HG03064 (cell line): ENCODE measurements at regions not wholly inside any gene's neighbourhood (a gene's known extent, or its start where the extent isn't known, plus 50 kb on each side); places are given as distances from the start of the nearest gene placed in this dataset.

Experiments
- ATAC-seq: cut with Tn5 transposase; IDR thresholded peaks from one replicate; pipeline ENCODE4 v1.9.1; 2021; ENCODE audit warnings: low read depth; ENCODE audit not compliant: unreplicated experiment

DNA sequence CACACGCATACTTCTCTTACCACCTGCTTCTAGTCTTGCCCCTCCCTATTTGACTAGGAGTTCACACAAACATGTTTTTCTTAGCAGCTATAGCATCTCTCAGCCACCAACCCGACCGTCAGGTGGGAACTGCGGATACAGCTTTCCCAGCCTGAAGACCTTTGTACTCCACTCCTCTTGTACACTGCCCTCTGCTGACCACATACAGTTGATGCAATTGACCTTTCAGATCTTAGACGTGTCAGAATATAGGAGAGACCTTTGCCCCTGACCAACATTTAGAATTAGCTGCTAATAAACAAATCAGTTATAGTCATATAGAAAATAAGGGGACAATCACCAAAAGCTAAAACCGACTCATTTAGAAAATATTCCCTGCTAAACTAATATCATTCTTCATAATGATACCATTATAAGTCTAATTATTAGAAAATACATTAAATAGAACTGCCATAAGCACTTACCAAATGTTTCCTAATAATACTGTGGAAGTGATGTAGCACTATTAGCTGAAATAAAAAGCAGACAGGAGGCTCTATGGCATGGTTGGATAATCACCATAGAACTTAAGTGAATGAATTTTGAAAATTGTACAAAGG lies 208.4 kb downstream of the RAD51AP2 start:
- ATAC-seq = peak; percentile 81

DNA sequence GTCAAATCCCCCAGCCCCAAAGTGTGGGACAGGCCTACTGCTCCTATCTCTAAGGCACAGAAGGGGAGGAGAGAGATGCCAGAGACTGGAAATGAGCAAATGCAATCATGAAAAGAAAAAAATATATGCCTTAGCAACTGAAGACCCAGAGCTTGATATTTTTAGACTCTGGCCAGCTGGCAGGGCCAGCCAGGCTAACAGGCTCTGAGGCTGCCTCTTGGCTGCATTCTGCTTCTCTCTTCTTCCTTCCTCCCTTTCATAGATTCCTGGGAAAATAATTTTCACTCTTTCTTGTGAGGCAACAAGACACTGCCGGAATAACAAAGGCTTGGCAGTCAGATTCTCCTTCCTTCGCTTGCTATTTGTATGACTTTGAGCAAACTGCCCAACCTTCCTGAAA lies 209.1 kb downstream of the RAD51AP2 start:
- no peak for ATAC-seq

DNA sequence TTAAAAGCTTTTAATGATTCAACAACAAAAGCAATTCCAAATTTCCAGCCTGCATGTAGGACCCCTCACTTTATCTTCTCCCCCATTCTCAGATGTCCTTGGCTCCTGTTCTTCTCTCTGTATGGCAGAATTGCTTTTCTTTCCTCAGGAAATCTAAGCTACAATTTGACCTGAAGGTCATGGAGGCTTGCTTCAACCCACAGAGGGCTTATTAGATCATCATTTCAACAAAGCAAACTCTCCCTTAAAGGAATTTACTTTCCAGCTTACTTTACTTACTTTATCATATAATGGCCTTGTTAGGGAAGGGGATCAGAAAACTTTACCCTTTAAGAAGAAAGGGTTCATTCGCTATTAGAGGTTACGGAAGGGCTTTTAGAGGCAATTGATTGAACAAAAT lies 211.5 kb downstream of the RAD51AP2 start:
- ATAC-seq = no peak

DNA sequence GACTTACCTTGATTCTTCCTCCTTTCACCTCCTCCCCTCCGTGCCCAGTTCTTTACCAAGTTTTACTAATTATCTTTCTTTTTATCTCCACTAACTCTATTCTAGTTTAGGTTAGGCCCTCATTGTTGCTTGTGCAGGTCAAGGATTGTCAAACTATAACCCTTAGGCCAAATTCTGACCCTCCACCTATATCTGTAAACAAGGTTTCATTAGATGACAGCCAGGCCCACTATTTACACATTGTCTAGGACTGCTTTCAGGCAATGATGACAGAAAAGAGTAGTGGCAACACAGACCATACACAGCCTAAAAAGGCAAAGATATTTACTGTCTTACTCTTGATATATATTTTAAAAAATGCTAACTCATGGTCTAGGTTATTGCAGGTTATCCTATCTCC lies 212.0 kb downstream of the RAD51AP2 start:
- ATAC-seq = no peak

DNA sequence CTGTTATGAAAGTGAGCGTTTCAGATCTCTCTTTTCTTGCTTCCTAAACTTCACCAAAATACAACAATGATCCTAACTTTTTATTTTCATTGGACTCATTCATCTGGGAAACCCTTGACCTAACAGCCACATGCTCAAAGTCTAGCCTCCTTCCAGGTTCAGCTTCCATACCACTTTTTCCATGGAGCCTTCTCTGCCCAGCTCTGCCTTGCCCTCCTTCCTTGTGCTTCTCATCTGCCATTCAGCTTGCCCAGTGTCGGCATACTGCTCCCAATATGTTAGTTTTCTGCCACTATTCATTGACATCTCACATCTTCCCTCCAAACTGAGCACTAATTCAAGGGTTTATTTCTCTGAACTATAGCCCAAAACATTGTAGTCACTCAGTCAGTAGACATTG lies 214.7 kb downstream of the RAD51AP2 start:
- no peak for ATAC-seq

DNA sequence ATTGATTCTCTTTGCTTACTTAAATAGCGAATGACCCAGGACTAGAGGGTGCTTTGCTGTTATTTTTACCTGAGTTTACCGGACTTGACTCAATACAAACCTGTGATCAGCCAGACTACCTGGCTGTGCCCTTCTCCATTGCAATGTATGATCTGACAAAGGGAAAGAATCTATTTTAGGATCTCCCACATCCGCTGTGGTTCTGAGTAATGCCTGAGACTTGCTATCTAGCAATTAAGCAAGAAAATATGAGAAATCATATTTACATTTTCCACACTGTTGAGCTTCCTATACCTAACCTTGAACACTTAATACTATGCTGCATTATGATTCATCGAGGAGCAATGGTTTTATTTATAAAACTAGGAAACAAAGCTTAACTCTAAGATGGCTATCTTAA lies 215.2 kb downstream of the RAD51AP2 start:
- ATAC-seq = no peak

DNA sequence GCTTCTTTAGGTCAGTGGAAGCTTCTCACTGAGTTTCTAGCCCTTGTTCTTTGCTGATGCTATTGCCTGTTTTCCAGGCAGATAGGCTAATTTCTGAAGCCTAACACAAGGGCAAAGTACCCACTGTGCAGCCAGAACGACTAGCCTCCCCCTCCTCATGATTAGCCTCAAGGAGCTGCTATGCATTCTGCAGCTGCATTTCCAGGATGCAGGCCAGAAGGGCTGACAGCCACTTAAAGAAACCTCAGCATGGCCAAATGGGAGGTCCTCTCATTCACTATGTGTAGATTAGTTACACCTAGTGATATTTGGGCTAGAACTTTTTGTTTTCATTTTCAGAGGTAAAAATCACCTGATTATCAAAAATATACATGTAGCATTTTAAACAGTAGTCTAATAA lies 216.0 kb downstream of the RAD51AP2 start:
- no peak for ATAC-seq

DNA sequence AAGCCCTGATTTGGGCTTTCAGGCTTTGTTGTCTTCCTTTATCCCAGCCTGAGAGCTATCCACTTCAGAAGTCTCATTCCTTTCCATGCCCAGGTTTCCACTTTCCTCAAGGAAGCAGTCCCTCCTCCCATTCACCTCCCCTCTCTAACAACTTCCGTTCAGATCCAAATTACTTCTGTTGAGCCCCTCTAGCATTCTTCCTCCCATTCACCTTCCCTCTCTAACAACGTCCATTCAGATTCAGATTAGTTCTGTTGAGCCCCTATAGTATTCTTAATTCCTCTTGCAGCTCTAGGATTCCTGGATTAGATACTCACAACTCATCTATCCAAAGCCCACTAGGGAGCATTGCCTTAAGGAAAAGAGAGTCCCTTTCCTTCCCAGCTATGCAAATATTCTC lies 216.8 kb downstream of the RAD51AP2 start:
- ATAC-seq = no peak

DNA sequence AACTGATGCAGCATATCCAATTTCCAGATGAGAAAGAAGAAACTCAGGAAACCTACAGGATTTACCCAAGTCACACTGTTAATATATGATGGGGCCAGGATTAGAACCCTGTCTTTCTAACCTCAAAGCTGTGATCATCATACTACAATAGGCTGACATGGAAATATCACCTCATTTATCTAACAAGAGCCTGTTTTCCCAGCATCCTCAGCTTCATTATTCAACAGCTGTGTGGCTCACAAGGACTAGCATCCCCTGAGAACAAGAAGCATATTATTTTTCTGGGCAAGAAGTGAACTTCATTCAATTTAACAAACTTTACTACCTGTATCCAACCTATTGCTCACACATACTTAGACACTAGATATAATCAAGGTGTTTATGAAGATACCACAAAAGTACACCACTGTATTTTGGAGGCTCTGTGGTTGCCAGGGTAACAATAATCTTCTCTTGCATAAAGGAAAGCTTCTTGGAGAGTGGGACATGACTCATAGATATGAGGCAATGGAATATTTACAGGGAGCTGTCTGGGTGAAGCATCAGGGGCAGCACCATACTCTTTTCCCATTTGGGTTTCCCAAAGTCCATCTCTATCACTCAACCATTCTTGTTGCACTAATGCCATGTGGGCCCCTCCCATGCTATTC lies 218.2 kb downstream of the RAD51AP2 start:
- no peak for ATAC-seq

DNA sequence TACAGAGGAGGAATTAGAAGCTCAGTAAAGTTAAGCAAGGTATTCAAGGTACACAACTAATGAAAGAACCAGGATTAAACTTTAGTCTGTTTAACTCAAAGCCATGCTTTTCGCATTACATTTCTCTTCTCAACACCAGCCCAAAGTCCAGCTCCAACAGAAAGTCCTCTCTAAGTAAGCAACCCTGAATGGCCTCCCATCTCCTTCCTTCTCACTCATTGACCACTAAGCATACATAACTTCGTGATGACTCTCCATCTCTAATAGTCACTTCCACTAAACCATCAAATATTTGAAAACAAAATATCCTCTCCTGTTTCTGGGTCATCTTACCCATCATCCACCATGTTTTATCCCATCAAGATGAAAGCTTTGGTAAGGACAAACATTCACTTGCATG lies 219.8 kb downstream of the RAD51AP2 start:
- no peak for ATAC-seq

DNA sequence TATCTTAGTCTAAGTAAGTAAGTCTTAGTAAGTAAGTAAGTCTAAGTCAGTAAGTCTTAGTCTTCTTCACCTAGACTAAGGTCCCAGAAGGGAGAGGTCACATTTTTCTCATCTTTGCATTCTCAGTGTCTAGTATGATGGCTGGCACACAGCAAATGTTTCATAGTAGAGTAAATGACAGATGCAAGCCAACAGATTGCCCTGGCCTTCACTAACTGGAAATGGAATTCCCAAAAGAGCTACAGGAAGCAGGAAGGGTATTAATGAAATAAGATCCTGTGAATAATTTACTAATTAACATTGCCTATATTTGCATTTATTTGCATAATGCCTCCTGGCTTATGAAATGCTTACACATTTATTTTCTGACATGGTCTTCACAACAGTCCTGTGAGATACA lies 221.6 kb downstream of the RAD51AP2 start:
- ATAC-seq = no peak

DNA sequence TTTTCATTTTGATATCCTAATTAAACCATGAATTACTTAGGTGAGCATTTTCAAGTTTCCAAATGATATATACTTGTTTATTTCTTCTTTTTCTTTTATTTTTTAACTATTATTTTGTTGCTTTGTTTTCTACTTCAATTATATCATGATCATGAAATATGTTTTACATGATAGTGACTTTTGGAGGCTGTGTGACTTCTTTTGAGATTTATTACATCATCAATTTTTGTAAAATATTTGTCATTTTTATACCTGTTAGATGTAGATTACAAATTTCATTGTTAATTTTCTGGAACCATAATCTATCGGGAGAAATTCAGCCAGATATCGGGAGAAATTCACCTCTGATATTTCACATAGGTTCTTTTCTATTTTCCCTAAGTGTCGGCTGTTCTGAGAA lies 228.6 kb downstream of the RAD51AP2 start:
- no peak for ATAC-seq

DNA sequence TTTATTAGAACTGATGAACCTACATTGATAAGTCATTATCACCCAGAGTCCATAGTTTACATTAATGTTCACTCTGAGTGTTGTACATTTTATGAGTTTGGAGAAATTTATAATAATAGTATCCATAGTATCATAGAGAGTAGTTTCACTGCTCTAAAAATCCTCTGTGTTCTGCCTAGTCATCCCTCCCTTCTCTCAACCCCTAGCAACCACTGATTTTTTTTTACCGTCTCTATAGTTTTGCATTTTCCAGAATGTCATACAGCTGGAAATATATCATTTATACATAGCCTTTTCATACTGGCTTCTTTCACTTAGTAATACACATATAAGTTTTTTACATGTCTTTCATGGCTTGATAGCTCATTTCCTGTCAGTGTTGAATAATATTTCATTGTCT lies 231.1 kb downstream of the RAD51AP2 start:
- ATAC-seq = no peak

DNA sequence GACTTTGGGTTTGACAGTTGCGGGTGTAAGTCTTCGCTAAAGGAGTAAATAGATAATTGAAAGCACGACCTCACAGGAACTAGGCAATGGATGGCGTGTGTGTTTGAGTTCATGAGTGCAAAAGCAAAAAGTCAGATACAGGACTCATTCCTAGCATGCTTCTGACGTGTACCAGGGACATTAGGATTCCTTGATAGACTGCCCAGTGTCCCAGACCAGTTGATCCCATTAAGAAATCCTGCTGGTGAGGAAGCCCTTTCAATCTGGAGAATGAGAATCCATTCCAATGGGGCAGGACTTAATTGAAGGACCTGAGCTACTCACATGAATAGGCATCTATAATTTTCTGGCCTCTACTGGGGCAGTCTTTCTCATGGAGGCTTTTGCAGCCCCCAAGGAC lies 235.4 kb downstream of the RAD51AP2 start:
- no peak for ATAC-seq

DNA sequence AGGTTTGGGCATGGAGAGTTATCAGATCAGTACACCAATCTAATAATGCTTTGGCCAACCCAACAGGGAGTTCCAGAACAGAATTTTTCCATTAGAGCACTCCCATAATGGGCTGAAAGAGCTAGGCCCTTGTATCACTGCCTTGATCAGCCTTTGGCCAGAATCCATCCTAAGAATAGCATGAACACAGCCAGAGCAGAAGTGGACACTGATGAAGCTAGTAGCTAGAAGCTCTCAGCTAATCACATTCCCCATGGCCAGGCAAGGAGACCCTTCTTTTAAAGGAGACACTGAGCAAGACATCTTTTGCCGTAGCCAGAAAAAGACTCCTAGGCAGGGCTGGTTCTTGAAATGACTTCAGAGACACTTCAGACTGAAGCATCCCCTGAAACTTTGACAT lies 236.0 kb downstream of the RAD51AP2 start:
- no peak for ATAC-seq

DNA sequence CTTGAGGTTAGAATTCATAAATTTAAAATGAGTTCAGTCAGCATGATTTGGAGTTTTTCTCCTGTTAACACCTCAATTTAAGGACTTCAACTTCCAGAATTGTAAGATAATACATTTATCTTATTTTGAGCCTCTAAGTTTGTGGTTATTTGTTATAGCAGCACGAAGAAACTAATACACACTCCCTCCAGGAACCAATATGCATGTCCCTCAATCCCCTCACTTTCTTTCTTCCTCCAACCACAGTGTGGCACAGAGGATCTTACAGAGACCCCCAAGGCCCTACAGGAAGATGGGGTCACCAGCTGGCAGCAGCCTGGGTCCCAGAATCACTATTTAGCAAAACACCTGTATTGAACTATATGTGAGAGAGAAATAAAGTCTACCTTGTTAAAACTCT lies 242.0 kb downstream of the RAD51AP2 start:
- ATAC-seq = no peak

DNA sequence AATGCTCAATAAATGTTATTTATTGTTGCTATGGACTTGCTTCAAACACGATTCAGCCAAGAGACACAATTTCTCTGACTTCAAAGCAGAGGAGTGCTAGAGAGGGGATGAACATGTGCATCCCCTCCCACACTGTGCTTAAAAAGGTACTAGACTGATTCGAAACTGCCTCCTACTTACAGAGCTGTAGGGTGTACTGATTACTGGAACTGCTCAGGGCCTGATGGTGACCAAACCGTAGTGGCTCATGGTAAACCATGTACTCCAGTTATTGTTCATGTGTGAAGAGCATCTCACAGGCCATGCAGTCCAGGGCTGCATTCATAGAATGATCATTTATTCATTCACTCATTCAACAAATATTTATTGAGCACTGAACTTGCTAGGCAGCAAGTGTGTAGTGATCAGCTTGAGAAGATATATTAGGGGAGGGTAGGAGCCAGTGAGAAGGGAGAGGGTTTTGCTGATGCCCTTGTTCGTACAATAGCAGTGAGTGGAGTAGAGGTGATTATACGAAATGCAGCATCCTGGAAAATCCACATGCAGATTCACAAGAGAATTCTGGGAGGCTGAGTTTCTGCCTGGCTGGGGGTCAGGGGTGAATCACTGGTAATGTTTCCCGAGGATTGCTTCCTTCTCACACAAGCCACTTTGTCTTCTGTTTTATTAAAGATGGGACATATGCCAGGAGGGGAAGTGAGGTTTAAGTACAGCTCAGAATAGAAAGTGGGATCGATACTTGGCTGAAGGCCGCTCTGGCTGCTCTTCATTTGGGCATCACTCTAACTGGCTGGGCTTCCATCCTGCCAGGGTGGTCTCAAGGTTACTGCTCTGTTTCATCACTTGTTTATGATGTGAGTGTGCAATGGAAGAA lies 245.4 kb downstream of the RAD51AP2 start:
- no peak for ATAC-seq

DNA sequence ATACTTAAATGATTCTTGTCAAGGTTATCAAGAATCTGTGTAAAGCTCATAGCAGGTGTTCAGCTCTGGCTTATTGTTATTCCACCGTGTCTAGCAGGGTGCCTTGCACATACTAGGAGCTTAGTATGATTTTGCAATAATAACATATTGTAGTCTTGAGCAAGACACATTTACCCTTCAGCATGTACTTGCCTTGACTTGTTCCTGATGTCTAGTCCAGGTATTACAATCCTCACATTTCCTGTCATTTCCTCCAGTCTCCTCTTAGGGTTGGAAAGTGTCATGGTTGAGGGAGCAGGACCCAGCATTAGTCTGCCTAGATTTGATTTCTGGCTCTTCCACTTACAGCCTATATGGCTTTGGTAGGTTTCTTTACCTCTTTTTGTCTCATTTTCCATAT lies 246.1 kb downstream of the RAD51AP2 start:
- no peak for ATAC-seq

DNA sequence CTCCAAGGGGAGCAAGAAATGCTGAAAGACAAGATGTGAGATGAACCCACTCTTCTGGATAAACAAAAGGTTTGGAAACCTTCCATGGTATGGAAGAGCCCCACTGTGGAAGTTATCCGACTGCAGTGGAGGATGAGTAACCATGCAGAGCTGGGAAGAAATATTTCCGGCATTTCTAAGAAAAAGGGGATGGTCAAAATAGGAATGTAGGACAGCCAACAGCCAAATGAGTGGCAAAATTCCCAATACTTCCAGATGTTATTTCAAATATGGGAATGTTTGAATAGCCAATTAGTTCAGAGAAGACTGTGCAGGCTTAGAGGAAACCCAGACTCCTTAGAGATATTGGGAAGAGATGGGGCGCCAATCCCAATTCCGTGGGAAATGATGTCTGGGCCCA lies 246.8 kb downstream of the RAD51AP2 start:
- no peak for ATAC-seq

DNA sequence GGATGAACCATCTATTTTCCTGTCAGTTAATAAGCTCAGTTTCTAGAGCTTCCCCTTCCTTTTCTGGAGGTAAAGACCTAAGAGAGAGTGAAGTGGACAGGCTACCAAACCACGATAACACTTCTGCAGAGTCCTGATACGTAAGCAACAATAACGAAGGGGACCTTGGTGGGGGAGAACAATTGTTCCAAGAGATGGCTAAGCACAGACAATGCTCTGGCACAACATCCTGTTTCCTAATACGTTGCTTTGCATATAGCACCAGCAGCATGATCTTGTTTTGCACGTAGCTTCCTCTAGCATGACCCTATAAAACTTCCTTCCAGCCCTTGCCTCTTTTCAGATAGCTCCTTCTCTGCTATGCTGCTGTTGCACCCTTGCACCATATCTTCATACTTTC lies 247.3 kb downstream of the RAD51AP2 start:
- ATAC-seq = no peak

DNA sequence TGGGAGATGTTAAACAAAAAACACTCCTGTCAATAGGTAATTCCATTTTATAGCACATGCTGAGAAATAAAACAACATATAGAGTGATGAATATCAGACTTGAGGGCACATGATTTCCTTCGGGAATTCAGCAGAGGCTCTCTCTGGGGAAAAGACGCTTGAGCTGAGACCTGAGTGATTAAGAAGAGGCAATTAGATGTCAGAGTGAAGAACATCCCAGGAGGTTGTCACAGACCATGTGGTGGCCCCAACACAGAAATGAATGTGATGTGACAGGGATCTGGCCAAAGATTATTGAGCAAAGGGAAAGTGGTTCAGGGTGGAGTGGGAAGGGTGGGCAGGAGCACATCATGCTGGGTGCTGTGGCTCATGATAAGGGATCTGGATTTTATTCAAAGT lies 254.7 kb downstream of the RAD51AP2 start:
- no peak for ATAC-seq
